A673 (cell line): ENCODE measurements at regions not wholly inside any gene's neighbourhood (a gene's known extent, or its start where the extent isn't known, plus 50 kb on each side); places are given as distances from the start of the nearest gene placed in this dataset.

ENCODE experiments used
- BruUV-seq: library from RNA; stranded (reverse); fragments of 400-500 nt; replicated peaks from 2 replicates; lab custom pipeline; 2021; lab: Mats Ljungman, UMichigan
- CTCF ChIA-PET: fragments of 300-600 bp; sonication (Branson Sonifier 250); formaldehyde crosslinking; loops from one replicate; lab custom pipeline; 2022; ENCODE audit warnings: antibody characterized with exemption; lab: Charles Lee
- POLR2A ChIA-PET: fragments of 300-600 bp; sonication (Branson Sonifier 250); formaldehyde crosslinking; loops from one replicate; lab custom pipeline; 2022; ENCODE audit warnings: antibody characterized with exemption; ENCODE audit not compliant: low non-redundant PET; lab: Charles Lee
- DNase-seq: peaks from one replicate; pipeline ENCODE4 v3.0.0-alpha.2; 2015; ENCODE audit warnings: low spot score
- H3K27ac ChIP-seq: fragments of 200-600 bp; sonication (generic); 2 replicates; pipeline ENCODE4 v1.5.1; 2016; ENCODE audit warnings: mixed run types, low read depth, mild to moderate bottlenecking, mixed read lengths, antibody characterized with exemption, low read length; ENCODE audit not compliant: poor library complexity, severe bottlenecking
- H3K27me3 ChIP-seq: fragments of 200-600 bp; sonication (generic); replicated peaks from 2 replicates; pipeline ENCODE4 v1.6.1; 2017; ENCODE audit warnings: mixed run types, low read depth, mild to moderate bottlenecking, mixed read lengths, antibody characterized with exemption, low read length; ENCODE audit not compliant: insufficient read depth, poor library complexity
- H3K36me3 ChIP-seq: fragments of 200-600 bp; sonication (generic); 2 replicates; pipeline ENCODE4 v1.6.1; 2016; ENCODE audit warnings: mixed run types, mild to moderate bottlenecking, mixed read lengths, antibody characterized with exemption, low read length; ENCODE audit not compliant: insufficient read depth, poor library complexity, severe bottlenecking
- H3K4me1 ChIP-seq: fragments of 200-600 bp; sonication (generic); 2 replicates; pipeline ENCODE4 v1.6.1; 2017; ENCODE audit warnings: mixed run types, mild to moderate bottlenecking, mixed read lengths, antibody characterized with exemption, low read length; ENCODE audit not compliant: insufficient read depth, poor library complexity, severe bottlenecking
- H3K4me3 ChIP-seq: fragments of 200-600 bp; sonication (generic); 2 replicates; pipeline ENCODE4 v1.5.1; 2016; ENCODE audit warnings: low read depth, mixed run types, mild to moderate bottlenecking, mixed read lengths, low read length; ENCODE audit not compliant: poor library complexity, severe bottlenecking
- H3K9me3 ChIP-seq: fragments of 200-600 bp; sonication (generic); 2 replicates; pipeline ENCODE4 v1.6.1; 2016; ENCODE audit warnings: mixed run types, low read depth, mild to moderate bottlenecking, mixed read lengths, antibody characterized with exemption, low read length; ENCODE audit not compliant: poor library complexity, severe bottlenecking
- CTCF ChIP-seq: fragments of 300-800, 200-600 bp; sonication (generic); conservative IDR thresholded peaks from 2 replicates; pipeline ENCODE4 v1.5.1; 2017; ENCODE audit warnings: low read depth, mild to moderate bottlenecking, antibody characterized with exemption, low read length, moderate library complexity, mixed read lengths
- EZH2 ChIP-seq: fragments of 200-600 bp; sonication (generic); IDR thresholded peaks from 2 replicates; pipeline ENCODE4 v1.6.1; 2017; ENCODE audit warnings: borderline replicate concordance, low read depth, mild to moderate bottlenecking, mixed read lengths, antibody characterized with exemption, low read length; ENCODE audit not compliant: poor library complexity, severe bottlenecking
- intact Hi-C: fragments of 100-400 bp; cut with micrococcal nuclease; formaldehyde crosslinking; loops from one replicate; pipeline ENCODE4 v1.10.0; 2022; ENCODE audit not compliant: unreplicated experiment

- TF ChIP-seq EZH2 (no peak), CTCF (no peak)
- no peaks in the 10 kb centered on the region for H3K27me3 ChIP-seq
- H3K4me1 ChIP-seq = no peaks in the 10 kb centered on the region
Measured at GRCh38 chr4:171390626-171391025, 422.6 kb upstream of the GALNTL6 start.

GRCh38 chr4:171378323-171378722 is 434.9 kb upstream of the GALNTL6 start:
- intact Hi-C loops = no loop called here
- no TSS peak for BruUV-seq
- H3K9me3 ChIP-seq = no peaks in the 10 kb centered on the region
- DNase-seq = no peak
- no peak overlapping the region for H3K4me3 ChIP-seq
- no peak overlapping the region for H3K27ac ChIP-seq
- H3K36me3 ChIP-seq = no peaks in the 10 kb centered on the region
- ChIA-PET CTCF (no interaction called here), POLR2A (no interaction called here)
- TF ChIP-seq EZH2 (no peak), CTCF (no peak)
- no peaks in the 10 kb centered on the region for H3K27me3 ChIP-seq
- H3K4me1 ChIP-seq = no peaks in the 10 kb centered on the region

More at GRCh38 chr4:171390626-171391025, 422.6 kb upstream of the GALNTL6 start:
- CTCF ChIA-PET = no interaction called here
- no TSS peak for BruUV-seq
- Histone ChIP-seq H3K9me3 (no peaks in the 10 kb centered on the region), H3K4me3 (no peak overlapping the region), H3K27ac (no peak overlapping the region), H3K36me3 (no peaks in the 10 kb centered on the region)
- intact Hi-C loops = no loop called here
- no peak for DNase-seq
- POLR2A ChIA-PET = no interaction called here

GRCh38 chr4:171376724-171377123 is 436.5 kb upstream of the GALNTL6 start:
- no peaks in the 10 kb centered on the region for H3K27me3 ChIP-seq
- TF ChIP-seq EZH2 (no peak), CTCF (no peak)
- no TSS peak for BruUV-seq
- no peaks in the 10 kb centered on the region for H3K9me3 ChIP-seq
- no peak overlapping the region for H3K4me3 ChIP-seq
- H3K4me1 ChIP-seq = no peaks in the 10 kb centered on the region
- H3K27ac ChIP-seq = no peak overlapping the region
- ChIA-PET CTCF (no interaction called here), POLR2A (no interaction called here)
- no peak for DNase-seq
- no peaks in the 10 kb centered on the region for H3K36me3 ChIP-seq
- intact Hi-C loops = no loop called here
